GM23338 (cell line): ENCODE measurements at regions not wholly inside any gene's neighbourhood (a gene's known extent, or its start where the extent isn't known, plus 50 kb on each side); places are given as distances from the start of the nearest gene placed in this dataset.

Source experiments
- ATAC-seq: fragments of 200-7000 bp; cut with Tn5 transposase; 3 replicates; pipeline ENCODE4 v1.9.1; 2020
- DNase-seq: peaks from one replicate; pipeline ENCODE4 v3.0.0-alpha.2; 2015; ENCODE audit warnings: low spot score
- H2AFZ ChIP-seq: fragments of 200-600 bp; sonication (generic); 2 replicates; pipeline ENCODE4 v1.8.0; 2016; ENCODE audit warnings: antibody characterized with exemption, mild to moderate bottlenecking, moderate library complexity
- H3F3A ChIP-seq: fragments of 200-600 bp; sonication (generic); replicated peaks from 2 replicates; pipeline ENCODE4 v1.8.0; 2017; ENCODE audit warnings: antibody characterized with exemption, mixed run types, low read depth
- H3K27ac ChIP-seq: fragments of 200-600 bp; sonication (generic); 2 replicates; pipeline ENCODE4 v1.6.1; 2016; ENCODE audit warnings: low read depth
- H3K27me3 ChIP-seq: fragments of 200-600 bp; sonication (generic); 2 replicates; pipeline ENCODE4 v1.8.0; 2016; ENCODE audit warnings: mild to moderate bottlenecking, mixed run types, moderate library complexity; ENCODE audit not compliant: insufficient read depth
- H3K36me3 ChIP-seq: fragments of 200-600 bp; sonication (generic); 2 replicates; pipeline ENCODE4 v1.8.0; 2016; ENCODE audit warnings: mild to moderate bottlenecking; ENCODE audit not compliant: insufficient read depth
- H3K4me1 ChIP-seq: fragments of 200-600 bp; sonication (generic); 2 replicates; pipeline ENCODE4 v1.8.0; 2016; ENCODE audit warnings: mild to moderate bottlenecking, moderate library complexity; ENCODE audit not compliant: insufficient read depth
- H3K4me2 ChIP-seq: fragments of 200-600 bp; sonication (generic); 2 replicates; pipeline ENCODE4 v1.7.1; 2017; ENCODE audit warnings: mixed run types
- H3K4me3 ChIP-seq: fragments of 200-600 bp; sonication (generic); 2 replicates; pipeline ENCODE4 v1.6.1; 2016; ENCODE audit warnings: mixed run types
- H3K79me2 ChIP-seq: fragments of 200-600 bp; sonication (generic); replicated peaks from 2 replicates; pipeline ENCODE4 v1.8.0; 2017; ENCODE audit warnings: mild to moderate bottlenecking; ENCODE audit not compliant: insufficient read depth
- H3K9me2 ChIP-seq: fragments of 200-600 bp; sonication (generic); 2 replicates; pipeline ENCODE4 v1.8.0; 2017; ENCODE audit not compliant: insufficient read depth
- H4K20me1 ChIP-seq: fragments of 200-600 bp; sonication (generic); replicated peaks from 2 replicates; pipeline ENCODE4 v1.8.0; 2017; ENCODE audit warnings: mild to moderate bottlenecking; ENCODE audit not compliant: insufficient read depth
- H3K27ac Mint-ChIP-seq: 2 replicates; pipeline ENCODE4 v1.8.0; 2020; ENCODE audit warnings: inconsistent platforms, mild to moderate bottlenecking, moderate library complexity, mixed read lengths
- H3K27me3 Mint-ChIP-seq: 3 replicates; pipeline ENCODE4 v1.8.0; 2022; ENCODE audit warnings: low read depth, mild to moderate bottlenecking, moderate library complexity, mixed read lengths, inconsistent platforms; ENCODE audit not compliant: insufficient read depth, poor library complexity
- H3K36me3 Mint-ChIP-seq: 3 replicates; pipeline ENCODE4 v1.8.0; 2021; ENCODE audit warnings: low read depth, mild to moderate bottlenecking, inconsistent platforms, moderate library complexity, mixed read lengths
- H3K4me1 Mint-ChIP-seq: 3 replicates; pipeline ENCODE4 v1.8.0; 2020; ENCODE audit warnings: mild to moderate bottlenecking, inconsistent platforms, mixed read lengths
- H3K4me3 Mint-ChIP-seq: 3 replicates; pipeline ENCODE4 v1.8.0; 2021; ENCODE audit warnings: moderate library complexity, mild to moderate bottlenecking, inconsistent platforms, mixed read lengths
- H3K9me3 Mint-ChIP-seq: 3 replicates; pipeline ENCODE4 v1.8.0; 2020; ENCODE audit warnings: moderate library complexity, mild to moderate bottlenecking, inconsistent platforms, mixed read lengths
- CREB1 ChIP-seq: fragments of 250-450 bp; sonication (Bioruptor Pico); IDR thresholded peaks from 2 replicates; pipeline ENCODE4 v1.5.0; 2020; ENCODE audit warnings: low read depth, mild to moderate bottlenecking, moderate library complexity
- ETS1 ChIP-seq: IDR thresholded peaks from 2 replicates; pipeline ENCODE4 v1.6.1; 2016; ENCODE audit warnings: antibody characterized with exemption
- EZH2 ChIP-seq: fragments of 200-600 bp; sonication (generic); IDR thresholded peaks from one replicate; pipeline ENCODE4 v1.8.0; 2017; ENCODE audit warnings: antibody characterized with exemption, mild to moderate bottlenecking, low read depth; ENCODE audit not compliant: unreplicated experiment
- EZH2phosphoT487 ChIP-seq: fragments of 200-600 bp; sonication (generic); IDR thresholded peaks from one replicate; pipeline ENCODE4 v1.8.1; 2018; ENCODE audit warnings: antibody characterized with exemption; ENCODE audit not compliant: unreplicated experiment
- JUNB ChIP-seq: IDR thresholded peaks from one replicate; pipeline ENCODE4 v1.6.1; 2016; ENCODE audit warnings: antibody characterized with exemption; ENCODE audit not compliant: unreplicated experiment
- NANOG ChIP-seq: IDR thresholded peaks from 2 replicates; pipeline ENCODE4 v1.6.1; 2016; ENCODE audit warnings: antibody characterized with exemption, borderline replicate concordance
- POLR2AphosphoS5 ChIP-seq: IDR thresholded peaks from 2 replicates; pipeline ENCODE4 v1.6.1; 2016; ENCODE audit warnings: antibody characterized with exemption, low read depth
- STAT1 ChIP-seq: IDR thresholded peaks from one replicate; pipeline ENCODE4 v1.6.1; 2016; ENCODE audit warnings: antibody characterized with exemption; ENCODE audit not compliant: unreplicated experiment
- ZNF331 ChIP-seq: fragments of 250-450 bp; sonication (Bioruptor Pico); IDR thresholded peaks from 2 replicates; pipeline ENCODE4 v1.5.0; 2020; ENCODE audit warnings: low read depth, mild to moderate bottlenecking, moderate library complexity
- TF ChIP-seq, protein P1 (sequence below): IDR thresholded peaks from one replicate; pipeline ENCODE4 v1.6.1; 2018; ENCODE audit warnings: antibody characterized with exemption; ENCODE audit not compliant: unreplicated experiment
- TF ChIP-seq, protein P2 (sequence below), 2 experiments: fragments of 200-600 bp in 1 of 2; sonication (generic) in 1 of 2; conservative IDR thresholded peaks; 2 replicates each; pipeline versions ENCODE4 v1.5.1 to v1.6.1; 2016 to 2017; ENCODE audit warnings: antibody characterized with exemption in 2 of 2, low read depth in 2 of 2, mild to moderate bottlenecking in 2 of 2, moderate library complexity in 1 of 2

GRCh38 chr18:59063300-59063906 is 76.3 kb upstream of the SEC11C start (continued):
- TF ChIP-seq, protein P1, sequence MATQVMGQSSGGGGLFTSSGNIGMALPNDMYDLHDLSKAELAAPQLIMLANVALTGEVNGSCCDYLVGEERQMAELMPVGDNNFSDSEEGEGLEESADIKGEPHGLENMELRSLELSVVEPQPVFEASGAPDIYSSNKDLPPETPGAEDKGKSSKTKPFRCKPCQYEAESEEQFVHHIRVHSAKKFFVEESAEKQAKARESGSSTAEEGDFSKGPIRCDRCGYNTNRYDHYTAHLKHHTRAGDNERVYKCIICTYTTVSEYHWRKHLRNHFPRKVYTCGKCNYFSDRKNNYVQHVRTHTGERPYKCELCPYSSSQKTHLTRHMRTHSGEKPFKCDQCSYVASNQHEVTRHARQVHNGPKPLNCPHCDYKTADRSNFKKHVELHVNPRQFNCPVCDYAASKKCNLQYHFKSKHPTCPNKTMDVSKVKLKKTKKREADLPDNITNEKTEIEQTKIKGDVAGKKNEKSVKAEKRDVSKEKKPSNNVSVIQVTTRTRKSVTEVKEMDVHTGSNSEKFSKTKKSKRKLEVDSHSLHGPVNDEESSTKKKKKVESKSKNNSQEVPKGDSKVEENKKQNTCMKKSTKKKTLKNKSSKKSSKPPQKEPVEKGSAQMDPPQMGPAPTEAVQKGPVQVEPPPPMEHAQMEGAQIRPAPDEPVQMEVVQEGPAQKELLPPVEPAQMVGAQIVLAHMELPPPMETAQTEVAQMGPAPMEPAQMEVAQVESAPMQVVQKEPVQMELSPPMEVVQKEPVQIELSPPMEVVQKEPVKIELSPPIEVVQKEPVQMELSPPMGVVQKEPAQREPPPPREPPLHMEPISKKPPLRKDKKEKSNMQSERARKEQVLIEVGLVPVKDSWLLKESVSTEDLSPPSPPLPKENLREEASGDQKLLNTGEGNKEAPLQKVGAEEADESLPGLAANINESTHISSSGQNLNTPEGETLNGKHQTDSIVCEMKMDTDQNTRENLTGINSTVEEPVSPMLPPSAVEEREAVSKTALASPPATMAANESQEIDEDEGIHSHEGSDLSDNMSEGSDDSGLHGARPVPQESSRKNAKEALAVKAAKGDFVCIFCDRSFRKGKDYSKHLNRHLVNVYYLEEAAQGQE: no peak

- Histone ChIP-seq H3K79me2 (no peaks in the 10 kb centered on the region), H3K27ac (no peak overlapping the region), H3K4me1 (0 out of 2 replicates have a peak, but pooled peaks cover 4% of the 10 kb centered on the region), H4K20me1 (no peaks in the 10 kb centered on the region), H2AFZ (no peak overlapping the region), H3K4me3 (no peak overlapping the region), H3F3A (no peaks in the 10 kb centered on the region), H3K27me3 (no peaks in the 10 kb centered on the region), H3K9me2 (no peaks in the 10 kb centered on the region), H3K36me3 (no peaks in the 10 kb centered on the region), H3K4me2 (no peak overlapping the region)
- Mint-ChIP-seq H3K27ac (no peak overlapping the region), H3K36me3 (no peaks in the 10 kb centered on the region), H3K4me1 (peaks cover 3% of the 10 kb centered on the region; the same call in 2 of the 3 replicates), H3K27me3 (no peaks in the 10 kb centered on the region), H3K4me3 (no peak overlapping the region), H3K9me3 (no peaks in the 10 kb centered on the region)
- TF ChIP-seq, protein P2, sequence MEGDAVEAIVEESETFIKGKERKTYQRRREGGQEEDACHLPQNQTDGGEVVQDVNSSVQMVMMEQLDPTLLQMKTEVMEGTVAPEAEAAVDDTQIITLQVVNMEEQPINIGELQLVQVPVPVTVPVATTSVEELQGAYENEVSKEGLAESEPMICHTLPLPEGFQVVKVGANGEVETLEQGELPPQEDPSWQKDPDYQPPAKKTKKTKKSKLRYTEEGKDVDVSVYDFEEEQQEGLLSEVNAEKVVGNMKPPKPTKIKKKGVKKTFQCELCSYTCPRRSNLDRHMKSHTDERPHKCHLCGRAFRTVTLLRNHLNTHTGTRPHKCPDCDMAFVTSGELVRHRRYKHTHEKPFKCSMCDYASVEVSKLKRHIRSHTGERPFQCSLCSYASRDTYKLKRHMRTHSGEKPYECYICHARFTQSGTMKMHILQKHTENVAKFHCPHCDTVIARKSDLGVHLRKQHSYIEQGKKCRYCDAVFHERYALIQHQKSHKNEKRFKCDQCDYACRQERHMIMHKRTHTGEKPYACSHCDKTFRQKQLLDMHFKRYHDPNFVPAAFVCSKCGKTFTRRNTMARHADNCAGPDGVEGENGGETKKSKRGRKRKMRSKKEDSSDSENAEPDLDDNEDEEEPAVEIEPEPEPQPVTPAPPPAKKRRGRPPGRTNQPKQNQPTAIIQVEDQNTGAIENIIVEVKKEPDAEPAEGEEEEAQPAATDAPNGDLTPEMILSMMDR (conservative IDR thresholded peaks at IDR 0.05; ENCODE audit: low read depth in 2 of 2): no peak
- TF ChIP-seq, protein P1: no peak
- TF ChIP-seq NANOG (no peak), JUNB (no peak), POLR2AphosphoS5 (no peak), CREB1 (no peak), STAT1 (no peak), EZH2phosphoT487 (no peak), ETS1 (no peak), ZNF331 (no peak), EZH2 (no peak)
- ATAC-seq: no peak
- no peak for DNase-seq
These were observed 75.8 kb upstream of the SEC11C start for GRCh38 chr18:59063912-59064311.
